Liver (tissue), 7 donors: ENCODE measurements at regions not wholly inside any gene's neighbourhood (a gene's known extent, or its start where the extent isn't known, plus 50 kb on each side); places are given as distances from the start of the nearest gene placed in this dataset.

Experiments used
- DNase-seq: peaks from one replicate; pipeline ENCODE4 v3.0.0-alpha.2; 2017; ENCODE audit warnings: low spot score
- H3K27ac ChIP-seq, 2 donors: one replicate each; pipeline ENCODE4 v1.7.0; 2013; ENCODE audit warnings: inconsistent platforms in 2 of 2, low read length in 2 of 2, control low read depth in 1 of 2, low read depth in 1 of 2, mild to moderate bottlenecking in 1 of 2
- H3K27me3 ChIP-seq, 4 donors: one replicate each; pipeline versions ENCODE4 v1.6.1 to v1.7.0; 2013; ENCODE audit warnings: low read length in 3 of 4, inconsistent platforms in 1 of 4, mild to moderate bottlenecking in 1 of 4, moderate library complexity in 1 of 4; ENCODE audit not compliant: control insufficient read depth in 4 of 4, insufficient read depth in 4 of 4
- H3K36me3 ChIP-seq, 4 donors: one replicate each; pipeline versions ENCODE4 v1.6.1 to v1.7.0; 2013; ENCODE audit warnings: low read length in 3 of 4, mild to moderate bottlenecking in 3 of 4, low read depth in 1 of 4, moderate library complexity in 1 of 4; ENCODE audit not compliant: control insufficient read depth in 4 of 4, insufficient read depth in 3 of 4
- H3K4me1 ChIP-seq, 4 donors: one replicate each; pipeline versions ENCODE4 v1.6.1 to v1.7.0; 2013; ENCODE audit warnings: low read length in 3 of 4, mild to moderate bottlenecking in 3 of 4, moderate library complexity in 1 of 4; ENCODE audit not compliant: control insufficient read depth in 4 of 4, insufficient read depth in 4 of 4
- H3K4me3 ChIP-seq, 3 donors: one replicate each; pipeline versions ENCODE4 v1.6.1 to v1.7.0; 2013; ENCODE audit warnings: low read length in 3 of 3, control low read depth in 1 of 3, low read depth in 1 of 3, mild to moderate bottlenecking in 1 of 3
- H3K9ac ChIP-seq, 2 donors: one replicate each; pipeline ENCODE4 v1.7.0; 2013; ENCODE audit warnings: low read length in 2 of 2, mild to moderate bottlenecking in 2 of 2, moderate library complexity in 2 of 2, control low read depth in 1 of 2, low read depth in 1 of 2
- H3K9me3 ChIP-seq, 4 donors: one replicate each; pipeline versions ENCODE4 v1.6.1 to v1.7.0; 2013; ENCODE audit warnings: low read length in 3 of 4; ENCODE audit not compliant: control insufficient read depth in 4 of 4
- EGR1 ChIP-seq, 2 donors: IDR thresholded peaks; 2 replicates each; pipeline ENCODE4 v1.6.1; 2016 to 2018; ENCODE audit warnings: antibody characterized with exemption in 2 of 2, low read depth in 2 of 2
- FOXA1 ChIP-seq: IDR thresholded peaks from 2 replicates; pipeline ENCODE4 v1.6.1; 2016; ENCODE audit warnings: antibody characterized with exemption
- FOXA2 ChIP-seq: IDR thresholded peaks from 2 replicates; pipeline ENCODE4 v1.6.1; 2016; ENCODE audit warnings: antibody characterized with exemption
- GABPA ChIP-seq, 2 donors: IDR thresholded peaks in 1 of 2; conservative IDR thresholded peaks in 1 of 2; 2 replicates each; pipeline ENCODE4 v1.6.1; 2016; ENCODE audit warnings: antibody characterized with exemption in 2 of 2, mild to moderate bottlenecking in 1 of 2, moderate library complexity in 1 of 2
- HNF4A ChIP-seq, 2 donors: conservative IDR thresholded peaks; 2 replicates each; pipeline ENCODE4 v1.6.1; 2016; ENCODE audit warnings: antibody characterized with exemption in 2 of 2, mild to moderate bottlenecking in 2 of 2
- HNF4G ChIP-seq: IDR thresholded peaks from 2 replicates; pipeline ENCODE4 v1.6.1; 2016; ENCODE audit warnings: antibody characterized with exemption
- NR2F2 ChIP-seq: IDR thresholded peaks from 2 replicates; pipeline ENCODE4 v1.6.1; 2016; ENCODE audit warnings: antibody characterized with exemption
- RAD21 ChIP-seq, 2 donors: IDR thresholded peaks; 2 replicates each; pipeline ENCODE4 v1.6.1; 2016; ENCODE audit warnings: antibody characterized with exemption in 2 of 2, mild to moderate bottlenecking in 2 of 2
- RXRA ChIP-seq, 2 donors: IDR thresholded peaks; 2 replicates each; pipeline ENCODE4 v1.6.1; 2017 to 2018; ENCODE audit warnings: antibody characterized with exemption in 2 of 2, mild to moderate bottlenecking in 1 of 2
- TAF1 ChIP-seq: conservative IDR thresholded peaks from 2 replicates; pipeline ENCODE4 v1.6.1; 2016; ENCODE audit warnings: antibody characterized with exemption, mild to moderate bottlenecking
- YY1 ChIP-seq: IDR thresholded peaks from 2 replicates; pipeline ENCODE4 v1.6.1; 2016; ENCODE audit warnings: antibody characterized with exemption, mild to moderate bottlenecking
- WGBS: extraction: QIAGEN DNeasy Blood & Tissue Kit; methylation state at CpG from one replicate; pipeline ENCODE4 v1.1.7; 2013; 5-methylcytosine and 5-hydroxymethylcytosine counted together
- TF ChIP-seq, protein P1 (sequence below): IDR thresholded peaks from 2 replicates; pipeline ENCODE4 v1.6.1; 2016; ENCODE audit warnings: antibody characterized with exemption, mild to moderate bottlenecking
- TF ChIP-seq, protein P2 (sequence below): IDR thresholded peaks from 2 replicates; pipeline ENCODE4 v1.6.1; 2016; ENCODE audit warnings: antibody characterized with exemption
- TF ChIP-seq, protein P3 (sequence below): IDR thresholded peaks from 2 replicates; pipeline ENCODE4 v1.6.1; 2016; ENCODE audit warnings: antibody characterized with exemption
- TF ChIP-seq, protein P4 (sequence below): IDR thresholded peaks from 2 replicates; pipeline ENCODE4 v1.6.1; 2016; ENCODE audit warnings: antibody characterized with exemption
- donor health status: healthy.
- donor health status: healthy.
- donor health status: healthy.
- donor health status: healthy.

DNA sequence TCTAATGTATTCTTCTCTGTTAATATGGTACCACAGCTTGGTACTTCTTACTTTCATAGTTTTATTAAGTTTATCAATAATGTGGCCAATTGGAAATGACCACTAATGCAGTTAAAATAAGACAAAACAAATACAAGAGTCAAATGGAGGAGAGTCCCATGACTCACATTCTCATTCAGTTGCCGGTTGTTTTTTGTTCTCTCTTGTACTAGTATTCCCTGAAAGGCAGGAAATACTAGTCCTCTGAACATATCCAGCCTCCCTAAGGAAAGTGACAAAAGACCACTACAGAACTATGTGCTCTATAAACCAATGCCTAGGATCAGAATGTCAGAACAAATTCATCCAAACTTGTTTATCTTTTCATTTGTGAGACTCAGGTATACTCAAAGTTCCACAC is 165.2 kb upstream of the SAMSN1 start:
- 91% methylated on average over 1 of the region's 1 CpG for WGBS
- Histone ChIP-seq H3K4me3 (no peak overlapping the region), H3K27me3 (no peaks in the 10 kb centered on the region), H3K4me1 (no peaks in the 10 kb centered on the region), H3K36me3 (no peaks in the 10 kb centered on the region), H3K9ac (no peak overlapping the region), H3K9me3 (peaks cover 0 to 3% (median 0%) of the 10 kb centered on the region in 4 donors), H3K27ac (no peak overlapping the region)
- TF ChIP-seq, protein P1, sequence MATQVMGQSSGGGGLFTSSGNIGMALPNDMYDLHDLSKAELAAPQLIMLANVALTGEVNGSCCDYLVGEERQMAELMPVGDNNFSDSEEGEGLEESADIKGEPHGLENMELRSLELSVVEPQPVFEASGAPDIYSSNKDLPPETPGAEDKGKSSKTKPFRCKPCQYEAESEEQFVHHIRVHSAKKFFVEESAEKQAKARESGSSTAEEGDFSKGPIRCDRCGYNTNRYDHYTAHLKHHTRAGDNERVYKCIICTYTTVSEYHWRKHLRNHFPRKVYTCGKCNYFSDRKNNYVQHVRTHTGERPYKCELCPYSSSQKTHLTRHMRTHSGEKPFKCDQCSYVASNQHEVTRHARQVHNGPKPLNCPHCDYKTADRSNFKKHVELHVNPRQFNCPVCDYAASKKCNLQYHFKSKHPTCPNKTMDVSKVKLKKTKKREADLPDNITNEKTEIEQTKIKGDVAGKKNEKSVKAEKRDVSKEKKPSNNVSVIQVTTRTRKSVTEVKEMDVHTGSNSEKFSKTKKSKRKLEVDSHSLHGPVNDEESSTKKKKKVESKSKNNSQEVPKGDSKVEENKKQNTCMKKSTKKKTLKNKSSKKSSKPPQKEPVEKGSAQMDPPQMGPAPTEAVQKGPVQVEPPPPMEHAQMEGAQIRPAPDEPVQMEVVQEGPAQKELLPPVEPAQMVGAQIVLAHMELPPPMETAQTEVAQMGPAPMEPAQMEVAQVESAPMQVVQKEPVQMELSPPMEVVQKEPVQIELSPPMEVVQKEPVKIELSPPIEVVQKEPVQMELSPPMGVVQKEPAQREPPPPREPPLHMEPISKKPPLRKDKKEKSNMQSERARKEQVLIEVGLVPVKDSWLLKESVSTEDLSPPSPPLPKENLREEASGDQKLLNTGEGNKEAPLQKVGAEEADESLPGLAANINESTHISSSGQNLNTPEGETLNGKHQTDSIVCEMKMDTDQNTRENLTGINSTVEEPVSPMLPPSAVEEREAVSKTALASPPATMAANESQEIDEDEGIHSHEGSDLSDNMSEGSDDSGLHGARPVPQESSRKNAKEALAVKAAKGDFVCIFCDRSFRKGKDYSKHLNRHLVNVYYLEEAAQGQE, result no peak
- TF ChIP-seq RAD21 (IDR thresholded peaks at IDR 0.05) (no peak), TAF1 (no peak), NR2F2 (no peak)
- TF ChIP-seq, protein P2, sequence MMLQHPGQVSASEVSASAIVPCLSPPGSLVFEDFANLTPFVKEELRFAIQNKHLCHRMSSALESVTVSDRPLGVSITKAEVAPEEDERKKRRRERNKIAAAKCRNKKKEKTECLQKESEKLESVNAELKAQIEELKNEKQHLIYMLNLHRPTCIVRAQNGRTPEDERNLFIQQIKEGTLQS, result no peak
- TF ChIP-seq, protein P3, sequence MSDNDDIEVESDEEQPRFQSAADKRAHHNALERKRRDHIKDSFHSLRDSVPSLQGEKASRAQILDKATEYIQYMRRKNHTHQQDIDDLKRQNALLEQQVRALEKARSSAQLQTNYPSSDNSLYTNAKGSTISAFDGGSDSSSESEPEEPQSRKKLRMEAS, result no peak
- TF ChIP-seq, protein P4, sequence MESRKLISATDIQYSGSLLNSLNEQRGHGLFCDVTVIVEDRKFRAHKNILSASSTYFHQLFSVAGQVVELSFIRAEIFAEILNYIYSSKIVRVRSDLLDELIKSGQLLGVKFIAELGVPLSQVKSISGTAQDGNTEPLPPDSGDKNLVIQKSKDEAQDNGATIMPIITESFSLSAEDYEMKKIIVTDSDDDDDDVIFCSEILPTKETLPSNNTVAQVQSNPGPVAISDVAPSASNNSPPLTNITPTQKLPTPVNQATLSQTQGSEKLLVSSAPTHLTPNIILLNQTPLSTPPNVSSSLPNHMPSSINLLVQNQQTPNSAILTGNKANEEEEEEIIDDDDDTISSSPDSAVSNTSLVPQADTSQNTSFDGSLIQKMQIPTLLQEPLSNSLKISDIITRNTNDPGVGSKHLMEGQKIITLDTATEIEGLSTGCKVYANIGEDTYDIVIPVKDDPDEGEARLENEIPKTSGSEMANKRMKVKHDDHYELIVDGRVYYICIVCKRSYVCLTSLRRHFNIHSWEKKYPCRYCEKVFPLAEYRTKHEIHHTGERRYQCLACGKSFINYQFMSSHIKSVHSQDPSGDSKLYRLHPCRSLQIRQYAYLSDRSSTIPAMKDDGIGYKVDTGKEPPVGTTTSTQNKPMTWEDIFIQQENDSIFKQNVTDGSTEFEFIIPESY, result no peak
- DNase-seq, result no peak

DNA sequence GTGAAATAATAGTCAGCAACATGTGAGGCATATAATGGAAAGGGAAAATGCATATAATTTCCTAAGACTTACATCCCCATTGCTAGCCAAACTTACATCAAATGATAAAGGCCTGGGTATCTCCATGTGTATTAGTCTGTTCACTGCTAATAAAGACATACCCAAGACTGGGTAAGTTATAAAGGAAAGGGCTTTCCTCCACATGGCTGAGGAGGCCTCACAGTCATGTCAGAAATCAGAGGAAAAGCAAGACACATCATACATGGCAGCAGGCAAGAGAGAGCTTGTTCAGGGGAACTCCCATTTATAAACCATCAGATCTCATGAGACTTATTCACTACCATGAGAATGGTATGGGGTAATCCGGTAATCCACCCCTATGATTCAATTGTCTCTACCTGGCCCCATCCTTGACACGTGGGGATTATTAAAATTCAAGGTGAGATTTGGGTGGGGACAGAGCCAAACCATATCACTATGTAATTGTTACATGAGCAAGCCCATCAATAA is 161.5 kb upstream of the SAMSN1 start:
- no peaks in the 10 kb centered on the region for H3K4me1 ChIP-seq
- no peaks in the 10 kb centered on the region for H3K9me3 ChIP-seq
- H3K4me3 ChIP-seq, result no peak overlapping the region
- WGBS, result 75% methylated on average over 2 of the region's 2 CpGs
- no peak overlapping the region for H3K9ac ChIP-seq
- no peaks in the 10 kb centered on the region for H3K36me3 ChIP-seq
- H3K27ac ChIP-seq, result no peak overlapping the region
- DNase-seq, result no peak
- TF ChIP-seq, protein P4, result no peak
- no peak for TF ChIP-seq GABPA (IDR thresholded peaks at IDR 0.05 in 1 of 2, conservative IDR thresholded peaks at IDR 0.05 in 1 of 2)
- TF ChIP-seq TAF1, result no peak
- no peak for TF ChIP-seq FOXA2
- no peak for TF ChIP-seq HNF4G
- TF ChIP-seq FOXA1, result no peak
- TF ChIP-seq, protein P1, result no peak
- no peak for TF ChIP-seq HNF4A (conservative IDR thresholded peaks at IDR 0.05)
- TF ChIP-seq RAD21 (IDR thresholded peaks at IDR 0.05), result no peak
- TF ChIP-seq, protein P3, result no peak
- no peak for TF ChIP-seq EGR1 (IDR thresholded peaks at IDR 0.05; ENCODE audit: low read depth in 2 of 2)
- no peak for TF ChIP-seq NR2F2
- TF ChIP-seq RXRA (IDR thresholded peaks at IDR 0.05), result no peak
- no peak for TF ChIP-seq YY1
- H3K27me3 ChIP-seq, result no peaks in the 10 kb centered on the region
